Tibial nerve (tissue), 4 donors: ENCODE measurements at regions not wholly inside any gene's neighbourhood (a gene's known extent, or its start where the extent isn't known, plus 50 kb on each side); places are given as distances from the start of the nearest gene placed in this dataset.

Source experiments
- EP300 ChIP-seq, 2 donors: sonication (generic); formaldehyde crosslinking; IDR thresholded peaks; one replicate each; pipeline ENCODE4 v1.6.1; 2017; ENCODE audit warnings: antibody characterized with exemption in 2 of 2, mild to moderate bottlenecking in 1 of 2
- POLR2A ChIP-seq, 2 donors: fragments of 450-650 bp; IDR thresholded peaks; one replicate each; pipeline ENCODE4 v1.6.1; 2017; ENCODE audit warnings: antibody characterized with exemption in 2 of 2, mild to moderate bottlenecking in 2 of 2, moderate library complexity in 2 of 2
- TF ChIP-seq, protein P1 (sequence below), 5 experiments: fragments of 200-600 bp in 3 of 5; fragments of 450-650 bp in 2 of 5; sonication (generic) in 3 of 5; IDR thresholded peaks; one replicate each; pipeline ENCODE4 v1.5.1; 2016 to 2019; ENCODE audit warnings: antibody characterized with exemption in 5 of 5, mild to moderate bottlenecking in 3 of 5, moderate library complexity in 2 of 5

DNA sequence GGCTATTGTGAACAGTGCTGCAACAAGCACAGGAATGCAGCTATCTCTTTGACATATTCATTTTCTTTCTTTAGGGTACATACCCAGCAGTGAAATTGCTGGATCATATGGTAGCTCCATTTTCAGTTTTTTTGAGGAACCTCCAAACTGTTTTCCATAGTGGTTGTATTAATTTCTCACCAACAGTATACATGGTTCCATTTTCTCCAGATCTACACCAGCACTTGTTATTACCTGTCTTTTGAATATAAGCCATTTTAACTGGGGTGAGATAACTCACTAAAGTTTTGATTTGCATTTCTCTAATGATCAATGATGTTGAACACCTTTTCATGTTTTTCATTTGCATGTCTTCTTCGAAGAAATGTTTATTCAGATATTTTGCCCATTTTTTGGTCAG, 241.1 kb upstream of the AGTR2 start:
- TF ChIP-seq, protein P1, sequence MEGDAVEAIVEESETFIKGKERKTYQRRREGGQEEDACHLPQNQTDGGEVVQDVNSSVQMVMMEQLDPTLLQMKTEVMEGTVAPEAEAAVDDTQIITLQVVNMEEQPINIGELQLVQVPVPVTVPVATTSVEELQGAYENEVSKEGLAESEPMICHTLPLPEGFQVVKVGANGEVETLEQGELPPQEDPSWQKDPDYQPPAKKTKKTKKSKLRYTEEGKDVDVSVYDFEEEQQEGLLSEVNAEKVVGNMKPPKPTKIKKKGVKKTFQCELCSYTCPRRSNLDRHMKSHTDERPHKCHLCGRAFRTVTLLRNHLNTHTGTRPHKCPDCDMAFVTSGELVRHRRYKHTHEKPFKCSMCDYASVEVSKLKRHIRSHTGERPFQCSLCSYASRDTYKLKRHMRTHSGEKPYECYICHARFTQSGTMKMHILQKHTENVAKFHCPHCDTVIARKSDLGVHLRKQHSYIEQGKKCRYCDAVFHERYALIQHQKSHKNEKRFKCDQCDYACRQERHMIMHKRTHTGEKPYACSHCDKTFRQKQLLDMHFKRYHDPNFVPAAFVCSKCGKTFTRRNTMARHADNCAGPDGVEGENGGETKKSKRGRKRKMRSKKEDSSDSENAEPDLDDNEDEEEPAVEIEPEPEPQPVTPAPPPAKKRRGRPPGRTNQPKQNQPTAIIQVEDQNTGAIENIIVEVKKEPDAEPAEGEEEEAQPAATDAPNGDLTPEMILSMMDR (IDR thresholded peaks at IDR 0.05): no peak
- TF ChIP-seq POLR2A (IDR thresholded peaks at IDR 0.05) (no peak), EP300 (IDR thresholded peaks at IDR 0.05) (no peak)
